Choroid plexus epithelial cell (primary cell): ENCODE measurements at regions not wholly inside any gene's neighbourhood (a gene's known extent, or its start where the extent isn't known, plus 50 kb on each side); places are given as distances from the start of the nearest gene placed in this dataset.
A peak's percentile ranks its signal among the peaks of the same experiment; 100 is the strongest.

Experiments
- DNase-seq: peaks from one replicate; pipeline ENCODE4 v3.0.0-alpha.2; 2010; ENCODE audit warnings: low read depth
- H3K4me3 ChIP-seq: 2 replicates; pipeline ENCODE4 v1.5.1; 2011; ENCODE audit warnings: low read depth, mild to moderate bottlenecking, control low read depth, low read length, moderate library complexity
- CTCF ChIP-seq: conservative IDR thresholded peaks from 2 replicates; pipeline ENCODE4 v1.5.1; 2011; ENCODE audit warnings: low read depth, mild to moderate bottlenecking, control low read depth, inconsistent platforms, low read length, moderate library complexity

- DNase-seq: no peak
- H3K4me3 ChIP-seq: no peak overlapping the region
- no peak for TF ChIP-seq CTCF
These were observed 93.5 kb upstream of the FBXL7 start for GRCh38 chr5:15406478-15406877.

GRCh38 chr5:15393146-15393545 lies 106.8 kb upstream of the FBXL7 start:
- DNase-seq: peak; percentile 57
- TF ChIP-seq CTCF: no peak
- H3K4me3 ChIP-seq: no peak overlapping the region

- H3K4me3 ChIP-seq: peak overlapping the region; percentile 41
- TF ChIP-seq CTCF: no peak
These were observed 108.1 kb upstream of the FBXL7 start for GRCh38 chr5:15391704-15392397.

GRCh38 chr5:15388866-15389265 lies 111.1 kb upstream of the FBXL7 start:
- no peak for DNase-seq
- no peak for TF ChIP-seq CTCF
- H3K4me3 ChIP-seq: no peak overlapping the region

More at GRCh38 chr5:15391704-15392397, 108.1 kb upstream of the FBXL7 start:
- peak; percentile 69 for DNase-seq

- no peak overlapping the region for H3K4me3 ChIP-seq
- no peak for DNase-seq
- no peak for TF ChIP-seq CTCF
These were observed 112.0 kb upstream of the FBXL7 start for GRCh38 chr5:15387931-15388524.

- no peak for DNase-seq
- no peak for TF ChIP-seq CTCF
- H3K4me3 ChIP-seq: no peak overlapping the region
These were observed 113.9 kb upstream of the FBXL7 start for GRCh38 chr5:15386122-15386521.

- TF ChIP-seq CTCF: no peak
- DNase-seq: no peak
- no peak overlapping the region for H3K4me3 ChIP-seq
These were observed 114.4 kb upstream of the FBXL7 start for GRCh38 chr5:15385553-15385952.
